Suprapubic skin (tissue), 3 donors: ENCODE measurements at regions not wholly inside any gene's neighbourhood (a gene's known extent, or its start where the extent isn't known, plus 50 kb on each side); places are given as distances from the start of the nearest gene placed in this dataset.

ENCODE experiments used
- CTCF ChIP-seq, 2 donors: fragments of 200-600 bp in 1 of 2; fragments of 450-650 bp in 1 of 2; sonication (generic) in 1 of 2; IDR thresholded peaks; one replicate each; pipeline ENCODE4 v1.5.1; 2016 to 2019; ENCODE audit warnings: antibody characterized with exemption in 2 of 2, mild to moderate bottlenecking in 1 of 2, moderate library complexity in 1 of 2
- EP300 ChIP-seq: sonication (generic); formaldehyde crosslinking; IDR thresholded peaks from one replicate; pipeline ENCODE4 v1.6.1; 2017; ENCODE audit warnings: antibody characterized with exemption
- POLR2A ChIP-seq, 2 donors: fragments of 450-650 bp; IDR thresholded peaks; one replicate each; pipeline ENCODE4 v1.6.1; 2017; ENCODE audit warnings: antibody characterized with exemption in 2 of 2, mild to moderate bottlenecking in 2 of 2, moderate library complexity in 2 of 2

- no peak for TF ChIP-seq CTCF (IDR thresholded peaks at IDR 0.05)
- no peak for TF ChIP-seq POLR2A (IDR thresholded peaks at IDR 0.05)
- TF ChIP-seq EP300: no peak
Observed at GRCh38 chrX:65948103-65948502, 91.8 kb downstream of the VSIG4 start.
